Inflammatory macrophage treated with lipopolysaccharide for 4 hours (primary cell): ENCODE measurements at regions not wholly inside any gene's neighbourhood (a gene's known extent, or its start where the extent isn't known, plus 50 kb on each side); places are given as distances from the start of the nearest gene placed in this dataset.

ENCODE experiments used
- DNase-seq: peaks from one replicate; pipeline ENCODE4 v3.0.0-alpha.2; 2020

- no peak for DNase-seq
These were observed 195.9 kb downstream of the SNX19 start for GRCh38 chr11:130720232-130721022.

- no peak for DNase-seq
These were observed 195.1 kb downstream of the SNX19 start for GRCh38 chr11:130721023-130721681.

GRCh38 chr11:130721736-130722135, 194.5 kb downstream of the SNX19 start:
- no peak for DNase-seq

- DNase-seq: no peak
These were observed 193.9 kb downstream of the SNX19 start for GRCh38 chr11:130722401-130722800.

- no peak for DNase-seq
These were observed 190.7 kb downstream of the SNX19 start for GRCh38 chr11:130725421-130726233.

- DNase-seq: no peak
These were observed 189.8 kb downstream of the SNX19 start for GRCh38 chr11:130726234-130727037.

GRCh38 chr11:130727157-130728119, 188.8 kb downstream of the SNX19 start:
- no peak for DNase-seq

GRCh38 chr11:130728185-130729180, 187.8 kb downstream of the SNX19 start:
- no peak for DNase-seq

GRCh38 chr11:130729193-130729592, 187.1 kb downstream of the SNX19 start:
- DNase-seq: no peak

GRCh38 chr11:130729678-130730300, 186.5 kb downstream of the SNX19 start:
- DNase-seq: no peak

GRCh38 chr11:130731401-130731800, 184.9 kb downstream of the SNX19 start:
- no peak for DNase-seq

- no peak for DNase-seq
These were observed 183.8 kb downstream of the SNX19 start for GRCh38 chr11:130732476-130732875.

GRCh38 chr11:130737041-130737830, 179.0 kb downstream of the SNX19 start:
- no peak for DNase-seq

- DNase-seq: no peak
These were observed 178.3 kb downstream of the SNX19 start for GRCh38 chr11:130737866-130738431.

- no peak for DNase-seq
These were observed 177.7 kb downstream of the SNX19 start for GRCh38 chr11:130738611-130739010.

GRCh38 chr11:130740819-130741218, 175.5 kb downstream of the SNX19 start:
- DNase-seq: no peak

GRCh38 chr11:130744794-130745193, 171.5 kb downstream of the SNX19 start:
- no peak for DNase-seq

- DNase-seq: no peak
These were observed 167.1 kb downstream of the SNX19 start for GRCh38 chr11:130749216-130749615.
